ENCODE measurements at regions not wholly inside any gene's neighbourhood (a gene's known extent, or its start where the extent isn't known, plus 50 kb on each side); places are given as distances from the start of the nearest gene placed in this dataset.

DNA sequence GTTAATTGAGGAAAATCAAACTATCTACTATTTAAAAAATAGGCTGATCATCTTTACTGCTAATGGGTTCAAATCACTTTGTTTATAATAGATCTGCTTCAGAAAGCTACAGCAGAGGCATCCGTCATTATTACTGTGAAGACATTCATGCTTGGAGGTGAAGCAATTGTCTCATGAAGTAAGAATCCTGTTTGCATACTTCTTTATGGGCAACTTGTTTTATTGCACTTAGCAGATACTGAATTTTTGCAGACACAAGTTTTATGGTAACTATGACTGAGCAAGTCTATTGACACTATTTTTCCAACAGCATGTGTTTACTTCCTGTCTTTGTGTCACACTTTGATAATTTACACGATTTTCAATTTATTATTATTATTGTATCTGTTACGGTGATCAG is 573.9 kb downstream of the RFPL4B start:
- TF ChIP-seq EZH2 (optimal IDR thresholded peaks at IDR 0.05; ENCODE audit: low read depth, low read length): no peak
- Histone ChIP-seq H4K20me1 (ENCODE audit: insufficient read depth, low read length) (no peaks in the 10 kb centered on the region), H3K9me2 (replicated peaks; ENCODE audit: insufficient read depth, low read length) (no peaks in the 10 kb centered on the region), H3K4me1 (ENCODE audit: low read length) (no peaks in the 10 kb centered on the region), H3K4me3 (ENCODE audit: low read length) (no peak overlapping the region), H3F3A (ENCODE audit: insufficient read depth, low read length) (no peaks in the 10 kb centered on the region), H3K27me3 (replicated peaks; ENCODE audit: insufficient read depth, low read length) (no peaks in the 10 kb centered on the region), H3K9me3 (replicated peaks; ENCODE audit: insufficient read depth, low read length) (no peaks in the 10 kb centered on the region), H3K4me2 (ENCODE audit: low read depth, low read length) (no peak overlapping the region), H2AFZ (ENCODE audit: low read length) (no peak overlapping the region), H3K79me2 (ENCODE audit: low read length) (no peaks in the 10 kb centered on the region), H3K27ac (ENCODE audit: low read length) (no peak overlapping the region), H3K36me3 (replicated peaks; ENCODE audit: insufficient read depth, low read length) (no peaks in the 10 kb centered on the region), H3K9ac (ENCODE audit: low read length) (no peak overlapping the region)
- DNase-seq: no peak

DNA sequence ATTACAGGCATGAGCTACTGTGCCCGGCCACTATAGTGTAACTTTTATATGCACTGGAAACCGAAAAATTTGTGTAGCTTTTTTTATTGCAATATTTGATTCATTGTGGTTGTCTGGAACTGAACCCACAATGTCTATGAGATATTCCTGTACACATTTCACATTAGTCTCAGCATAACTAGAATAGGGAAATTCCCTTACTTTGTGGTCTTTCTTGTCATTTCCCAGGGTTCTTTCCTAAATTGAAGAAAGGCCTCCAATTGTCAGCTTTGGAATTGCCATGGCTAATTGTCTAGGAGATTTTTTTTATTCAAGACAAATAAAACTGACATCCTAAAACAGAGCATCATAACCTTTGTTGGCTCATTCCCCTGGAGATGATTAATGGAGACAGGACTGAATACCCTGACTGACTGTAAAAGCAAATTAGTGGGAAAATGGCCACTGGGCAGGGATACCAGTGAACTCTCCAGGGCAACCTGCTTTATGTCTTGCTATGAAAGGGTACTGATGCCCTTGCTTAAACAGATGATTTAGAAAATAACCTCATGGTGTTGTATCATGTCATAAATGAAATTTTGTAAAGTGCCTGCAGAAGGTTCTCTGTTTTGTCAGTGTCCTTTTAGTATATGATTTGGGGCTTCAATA is 576.9 kb downstream of the RFPL4B start:
- H3K36me3 ChIP-seq (replicated peaks; ENCODE audit: insufficient read depth, low read length): no peaks in the 10 kb centered on the region
- H3K79me2 ChIP-seq (ENCODE audit: low read length): no peaks in the 10 kb centered on the region
- TF ChIP-seq CTCF (IDR thresholded peaks at IDR 0.05; ENCODE audit: low read length) (no peak), EZH2phosphoT487 (IDR thresholded peaks at IDR 0.05; ENCODE audit: low read length) (no peak), EZH2 (optimal IDR thresholded peaks at IDR 0.05; ENCODE audit: low read depth, low read length) (no peak)
- no peaks in the 10 kb centered on the region for H4K20me1 ChIP-seq (ENCODE audit: insufficient read depth, low read length)
- H3K9me3 ChIP-seq (replicated peaks; ENCODE audit: insufficient read depth, low read length): no peaks in the 10 kb centered on the region
- no peak overlapping the region for H2AFZ ChIP-seq (ENCODE audit: low read length)
- H3K27ac ChIP-seq (ENCODE audit: low read length): no peak overlapping the region
- no peak for DNase-seq
- no peak overlapping the region for H3K4me3 ChIP-seq (ENCODE audit: low read length)
- H3F3A ChIP-seq (ENCODE audit: insufficient read depth, low read length): no peaks in the 10 kb centered on the region
- H3K9ac ChIP-seq (ENCODE audit: low read length): no peak overlapping the region
- no peaks in the 10 kb centered on the region for H3K27me3 ChIP-seq (replicated peaks; ENCODE audit: insufficient read depth, low read length)
- no peaks in the 10 kb centered on the region for H3K4me1 ChIP-seq (ENCODE audit: low read length)
- no peak overlapping the region for H3K4me2 ChIP-seq (ENCODE audit: low read depth, low read length)
- H3K9me2 ChIP-seq (replicated peaks; ENCODE audit: insufficient read depth, low read length): no peaks in the 10 kb centered on the region

GRCh38 chr6:112925702-112926101 is 578.6 kb downstream of the RFPL4B start:
- Histone ChIP-seq H3K9me3 (replicated peaks; ENCODE audit: insufficient read depth, low read length) (no peaks in the 10 kb centered on the region), H3K27me3 (replicated peaks; ENCODE audit: insufficient read depth, low read length) (no peaks in the 10 kb centered on the region), H3F3A (ENCODE audit: insufficient read depth, low read length) (no peaks in the 10 kb centered on the region), H3K4me2 (ENCODE audit: low read depth, low read length) (no peak overlapping the region), H3K4me1 (ENCODE audit: low read length) (no peaks in the 10 kb centered on the region), H3K9me2 (replicated peaks; ENCODE audit: insufficient read depth, low read length) (no peaks in the 10 kb centered on the region), H2AFZ (ENCODE audit: low read length) (no peak overlapping the region), H3K27ac (ENCODE audit: low read length) (no peak overlapping the region), H3K4me3 (ENCODE audit: low read length) (no peak overlapping the region), H3K9ac (ENCODE audit: low read length) (no peak overlapping the region), H3K36me3 (replicated peaks; ENCODE audit: insufficient read depth, low read length) (no peaks in the 10 kb centered on the region), H3K79me2 (ENCODE audit: low read length) (no peaks in the 10 kb centered on the region), H4K20me1 (ENCODE audit: insufficient read depth, low read length) (no peaks in the 10 kb centered on the region)
- DNase-seq: no peak
- TF ChIP-seq CTCF (IDR thresholded peaks at IDR 0.05; ENCODE audit: low read length): no peak
- no peak for TF ChIP-seq EZH2 (optimal IDR thresholded peaks at IDR 0.05; ENCODE audit: low read depth, low read length)
- no peak for TF ChIP-seq EZH2phosphoT487 (IDR thresholded peaks at IDR 0.05; ENCODE audit: low read length)

GRCh38 chr6:112927641-112928320 is 580.7 kb downstream of the RFPL4B start:
- H3K9me3 ChIP-seq (replicated peaks; ENCODE audit: insufficient read depth, low read length): no peaks in the 10 kb centered on the region
- H3K27me3 ChIP-seq (replicated peaks; ENCODE audit: insufficient read depth, low read length): no peaks in the 10 kb centered on the region
- no peak overlapping the region for H3K4me3 ChIP-seq (ENCODE audit: low read length)
- no peak overlapping the region for H2AFZ ChIP-seq (ENCODE audit: low read length)
- no peak overlapping the region for H3K9ac ChIP-seq (ENCODE audit: low read length)
- H3K36me3 ChIP-seq (replicated peaks; ENCODE audit: insufficient read depth, low read length): no peaks in the 10 kb centered on the region
- no peak overlapping the region for H3K4me2 ChIP-seq (ENCODE audit: low read depth, low read length)
- H3F3A ChIP-seq (ENCODE audit: insufficient read depth, low read length): no peaks in the 10 kb centered on the region
- no peak for TF ChIP-seq EZH2 (optimal IDR thresholded peaks at IDR 0.05; ENCODE audit: low read depth, low read length)
- TF ChIP-seq EZH2phosphoT487 (IDR thresholded peaks at IDR 0.05; ENCODE audit: low read length): no peak
- no peak for TF ChIP-seq CTCF (IDR thresholded peaks at IDR 0.05; ENCODE audit: low read length)
- no peaks in the 10 kb centered on the region for H3K79me2 ChIP-seq (ENCODE audit: low read length)
- no peak overlapping the region for H3K27ac ChIP-seq (ENCODE audit: low read length)
- no peaks in the 10 kb centered on the region for H3K9me2 ChIP-seq (replicated peaks; ENCODE audit: insufficient read depth, low read length)
- no peak for DNase-seq
- no peaks in the 10 kb centered on the region for H4K20me1 ChIP-seq (ENCODE audit: insufficient read depth, low read length)
- no peaks in the 10 kb centered on the region for H3K4me1 ChIP-seq (ENCODE audit: low read length)

Data from MM.1S (cell line).